Gastroesophageal sphincter (tissue), 4 donors: ENCODE measurements at regions not wholly inside any gene's neighbourhood (a gene's known extent, or its start where the extent isn't known, plus 50 kb on each side); places are given as distances from the start of the nearest gene placed in this dataset.

ENCODE experiments used
- ATAC-seq: fragments of 150-250 bp; one replicate; pipeline ENCODE4 v1.9.1; 2016; ENCODE audit warnings: mild to moderate bottlenecking, moderate library complexity
- H3K27ac ChIP-seq, 4 donors: fragments of 200-600 bp; sonication (generic) in 3 of 4; 1 replicate in 3 of 4; 2 replicates in 1 of 4; pipeline ENCODE4 v1.5.1; 2016 to 2019
- H3K27me3 ChIP-seq: fragments of 200-600 bp; sonication (generic); one replicate; pipeline ENCODE4 v1.5.1; 2019
- H3K36me3 ChIP-seq, 2 donors: fragments of 200-600 bp; sonication (generic); one replicate each; pipeline ENCODE4 v1.5.1; 2019; ENCODE audit warnings: control low read depth in 1 of 2
- H3K4me1 ChIP-seq, 3 donors: fragments of 200-600 bp; sonication (generic); 1 replicate in 2 of 3; 2 replicates in 1 of 3; pipeline ENCODE4 v1.5.1; 2016 to 2019; ENCODE audit warnings: control low read depth in 2 of 3
- H3K4me3 ChIP-seq, 2 donors: fragments of 200-600 bp; sonication (generic); one replicate each; pipeline ENCODE4 v1.5.1; 2019; ENCODE audit warnings: mild to moderate bottlenecking in 1 of 2, moderate library complexity in 1 of 2
- H3K9me3 ChIP-seq, 3 donors: fragments of 200-600 bp; sonication (generic); one replicate each; pipeline ENCODE4 v1.5.1; 2017 to 2019; ENCODE audit warnings: control low read depth in 2 of 3
- EP300 ChIP-seq: sonication (generic); formaldehyde crosslinking; IDR thresholded peaks from one replicate; pipeline ENCODE4 v1.6.1; 2017; ENCODE audit warnings: antibody characterized with exemption, mild to moderate bottlenecking
- POLR2A ChIP-seq, 2 donors: fragments of 450-650 bp; IDR thresholded peaks; one replicate each; pipeline ENCODE4 v1.6.1; 2017; ENCODE audit warnings: antibody characterized with exemption in 2 of 2, mild to moderate bottlenecking in 2 of 2, moderate library complexity in 1 of 2
- POLR2AphosphoS5 ChIP-seq: sonication (generic); formaldehyde crosslinking; IDR thresholded peaks from one replicate; pipeline ENCODE4 v1.6.1; 2017; ENCODE audit warnings: antibody characterized with exemption
- WGBS, 2 donors: methylation state at CpG; one replicate each; pipeline ENCODE4 v1.1.5; 2018; ENCODE audit warnings: low coverage in 1 of 2; 5-methylcytosine and 5-hydroxymethylcytosine counted together
- TF ChIP-seq, protein P1 (sequence below), 4 experiments: fragments of 200-600 bp in 2 of 4; fragments of 450-650 bp in 2 of 4; sonication (generic) in 1 of 4; IDR thresholded peaks; one replicate each; pipeline ENCODE4 v1.5.1; 2017 to 2019; ENCODE audit warnings: antibody characterized with exemption in 4 of 4, mild to moderate bottlenecking in 2 of 4, moderate library complexity in 2 of 4

DNA sequence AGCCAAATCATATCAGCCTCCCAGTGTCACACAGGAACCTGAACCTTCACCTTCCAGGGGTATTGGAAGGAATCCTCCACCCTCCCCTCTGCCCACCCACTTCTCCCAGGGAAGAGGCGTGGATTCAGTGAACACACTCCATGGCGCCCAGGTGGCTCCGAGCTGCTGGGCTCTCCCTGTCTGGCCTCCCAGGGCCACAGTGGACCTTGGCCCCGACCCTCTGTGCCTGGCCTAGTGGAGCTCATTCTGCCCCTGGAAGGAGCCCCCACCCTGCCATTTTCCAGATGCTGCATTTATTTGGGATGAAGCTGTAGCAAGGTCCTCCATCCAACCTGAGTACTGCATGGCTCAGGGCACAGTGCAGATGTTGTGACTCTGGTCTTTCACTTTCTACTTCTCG lies 1340.1 kb downstream of the TBC1D22A start:
- no peaks in the 10 kb centered on the region for H3K36me3 ChIP-seq
- H3K27me3 ChIP-seq: peaks cover 83% of the 10 kb centered on the region
- H3K4me3 ChIP-seq: no peak overlapping the region
- no peaks in the 10 kb centered on the region for H3K4me1 ChIP-seq
- no peak for ATAC-seq
- no peak for TF ChIP-seq EP300
- TF ChIP-seq POLR2AphosphoS5: no peak
- TF ChIP-seq, protein P1, sequence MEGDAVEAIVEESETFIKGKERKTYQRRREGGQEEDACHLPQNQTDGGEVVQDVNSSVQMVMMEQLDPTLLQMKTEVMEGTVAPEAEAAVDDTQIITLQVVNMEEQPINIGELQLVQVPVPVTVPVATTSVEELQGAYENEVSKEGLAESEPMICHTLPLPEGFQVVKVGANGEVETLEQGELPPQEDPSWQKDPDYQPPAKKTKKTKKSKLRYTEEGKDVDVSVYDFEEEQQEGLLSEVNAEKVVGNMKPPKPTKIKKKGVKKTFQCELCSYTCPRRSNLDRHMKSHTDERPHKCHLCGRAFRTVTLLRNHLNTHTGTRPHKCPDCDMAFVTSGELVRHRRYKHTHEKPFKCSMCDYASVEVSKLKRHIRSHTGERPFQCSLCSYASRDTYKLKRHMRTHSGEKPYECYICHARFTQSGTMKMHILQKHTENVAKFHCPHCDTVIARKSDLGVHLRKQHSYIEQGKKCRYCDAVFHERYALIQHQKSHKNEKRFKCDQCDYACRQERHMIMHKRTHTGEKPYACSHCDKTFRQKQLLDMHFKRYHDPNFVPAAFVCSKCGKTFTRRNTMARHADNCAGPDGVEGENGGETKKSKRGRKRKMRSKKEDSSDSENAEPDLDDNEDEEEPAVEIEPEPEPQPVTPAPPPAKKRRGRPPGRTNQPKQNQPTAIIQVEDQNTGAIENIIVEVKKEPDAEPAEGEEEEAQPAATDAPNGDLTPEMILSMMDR (IDR thresholded peaks at IDR 0.05): no peak
- TF ChIP-seq POLR2A (IDR thresholded peaks at IDR 0.05): no peak
- WGBS, 2 donors: 20 to 57% methylated on average over 1 to 2 of the region's 5 CpGs
- H3K9me3 ChIP-seq: no peaks in the 10 kb centered on the region
- no peak overlapping the region for H3K27ac ChIP-seq

- no peaks in the 10 kb centered on the region for H3K9me3 ChIP-seq
- peaks cover 86% of the 10 kb centered on the region for H3K27me3 ChIP-seq
- ATAC-seq: no peak
- TF ChIP-seq POLR2A (IDR thresholded peaks at IDR 0.05) (no peak), POLR2AphosphoS5 (no peak), EP300 (no peak)
- TF ChIP-seq, protein P1 (IDR thresholded peaks at IDR 0.05): no peak
- 87% methylated on average over 3 of the region's 8 CpGs; no CpG with 5 or more reads in 1 of the 2 donors for WGBS, 2 donors
- H3K36me3 ChIP-seq: no peaks in the 10 kb centered on the region
- no peaks in the 10 kb centered on the region for H3K4me1 ChIP-seq
- H3K4me3 ChIP-seq: no peak overlapping the region
- no peak overlapping the region for H3K27ac ChIP-seq
Observed at GRCh38 chr22:48101704-48102103, 1339.3 kb downstream of the TBC1D22A start.

GRCh38 chr22:48100685-48101417 lies 1338.4 kb downstream of the TBC1D22A start:
- H3K9me3 ChIP-seq: no peaks in the 10 kb centered on the region
- H3K4me3 ChIP-seq: no peak overlapping the region
- no peak for TF ChIP-seq POLR2AphosphoS5
- TF ChIP-seq EP300: no peak
- TF ChIP-seq, protein P1 (IDR thresholded peaks at IDR 0.05): no peak
- no peak for TF ChIP-seq POLR2A (IDR thresholded peaks at IDR 0.05)
- WGBS, 2 donors: 75% methylated on average over 10 of the region's 14 CpGs; no CpG with 5 or more reads in 1 of the 2 donors
- H3K4me1 ChIP-seq: no peaks in the 10 kb centered on the region
- H3K27ac ChIP-seq: no peak overlapping the region
- no peaks in the 10 kb centered on the region for H3K36me3 ChIP-seq
- ATAC-seq: no peak
- H3K27me3 ChIP-seq: peaks cover 85% of the 10 kb centered on the region

- no peaks in the 10 kb centered on the region for H3K4me1 ChIP-seq
- TF ChIP-seq, protein P1 (IDR thresholded peaks at IDR 0.05): no peak
- TF ChIP-seq POLR2A (IDR thresholded peaks at IDR 0.05): no peak
- no peak for TF ChIP-seq EP300
- no peak for TF ChIP-seq POLR2AphosphoS5
- no peak overlapping the region for H3K4me3 ChIP-seq
- peaks cover 75% of the 10 kb centered on the region for H3K27me3 ChIP-seq
- no peak overlapping the region for H3K27ac ChIP-seq
- H3K9me3 ChIP-seq: no peaks in the 10 kb centered on the region
- H3K36me3 ChIP-seq: no peaks in the 10 kb centered on the region
- 55 to 62% methylated on average over 4 to 7 of the region's 9 CpGs for WGBS, 2 donors
- no peak for ATAC-seq
Observed at GRCh38 chr22:48099671-48100070, 1337.2 kb downstream of the TBC1D22A start.

DNA sequence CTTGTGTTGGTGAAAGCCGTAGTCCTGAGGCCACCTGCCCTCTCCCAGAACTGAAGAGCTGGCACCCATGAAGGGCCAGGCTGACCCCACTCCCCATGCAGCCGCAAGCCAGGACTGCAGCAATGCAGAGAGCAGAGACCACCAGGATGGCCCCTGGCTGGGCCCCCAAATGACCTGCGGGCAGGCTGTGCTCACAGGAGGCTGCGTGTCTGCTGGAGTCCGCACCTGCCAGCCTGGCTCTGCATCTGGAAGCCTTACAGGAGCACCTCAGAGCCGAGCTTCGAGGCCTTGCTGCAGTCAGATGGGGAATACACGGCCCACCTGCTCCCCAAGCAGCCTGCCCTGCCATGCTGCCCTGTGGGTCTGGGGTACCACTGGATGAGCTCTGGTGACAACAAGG lies 1336.8 kb downstream of the TBC1D22A start:
- peaks cover 70% of the 10 kb centered on the region for H3K27me3 ChIP-seq
- H3K27ac ChIP-seq: no peak overlapping the region
- no peaks in the 10 kb centered on the region for H3K4me1 ChIP-seq
- no CpG with 5 or more reads among the region's 8 CpGs for WGBS, 2 donors
- ATAC-seq: no peak
- no peaks in the 10 kb centered on the region for H3K36me3 ChIP-seq
- no peak overlapping the region for H3K4me3 ChIP-seq
- TF ChIP-seq, protein P1 (IDR thresholded peaks at IDR 0.05): no peak
- no peak for TF ChIP-seq EP300
- TF ChIP-seq POLR2AphosphoS5: no peak
- H3K9me3 ChIP-seq: no peaks in the 10 kb centered on the region
